BE2C (cell line): ENCODE measurements at regions not wholly inside any gene's neighbourhood (a gene's known extent, or its start where the extent isn't known, plus 50 kb on each side); places are given as distances from the start of the nearest gene placed in this dataset.

ENCODE experiments used
- DNase-seq: peaks from one replicate; pipeline ENCODE4 v3.0.0-alpha.2; 2020
- H3K27me3 ChIP-seq: fragments of 250-450 bp; sonication (Bioruptor Pico); 2 replicates; pipeline ENCODE4 v1.5.1; 2020; ENCODE audit warnings: mild to moderate bottlenecking
- H3K36me3 ChIP-seq: fragments of 250-450 bp; sonication (Bioruptor Pico); 2 replicates; pipeline ENCODE4 v1.5.1; 2020; ENCODE audit warnings: mild to moderate bottlenecking
- H3K4me1 ChIP-seq: fragments of 250-450 bp; sonication (Bioruptor Pico); 2 replicates; pipeline ENCODE4 v1.5.1; 2020
- H3K4me3 ChIP-seq: 2 replicates; pipeline ENCODE4 v1.5.1; 2011; ENCODE audit warnings: low read depth, low read length
- H3K9me3 ChIP-seq: fragments of 250-450 bp; sonication (Bioruptor Pico); 2 replicates; pipeline ENCODE4 v1.5.1; 2020
- TF ChIP-seq, protein P1 (sequence below): IDR thresholded peaks from 2 replicates; pipeline ENCODE4 v1.5.1; 2012; ENCODE audit warnings: mild to moderate bottlenecking, low read depth, low read length

DNA sequence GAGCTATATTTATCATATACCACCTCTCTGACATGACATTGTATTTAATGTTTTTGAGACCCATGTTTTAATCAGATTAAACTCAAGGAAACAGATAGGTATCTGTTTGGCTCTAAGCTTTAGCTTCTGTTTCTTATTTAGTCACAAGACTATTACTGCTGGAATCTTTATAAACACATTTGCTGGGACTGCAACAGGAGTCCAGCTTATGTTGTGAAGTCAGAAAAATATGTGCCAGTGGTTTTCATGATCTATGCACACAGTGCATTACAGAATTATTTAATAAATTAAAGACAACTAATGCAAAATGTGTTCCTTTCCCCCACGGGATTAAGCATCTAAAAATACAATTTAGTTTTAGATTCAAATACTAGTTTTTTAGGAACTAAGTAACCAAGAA, 338.9 kb downstream of the ZEB2 start:
- Histone ChIP-seq H3K36me3 (no peaks in the 10 kb centered on the region), H3K4me3 (no peak overlapping the region), H3K27me3 (no peaks in the 10 kb centered on the region), H3K9me3 (no peaks in the 10 kb centered on the region), H3K4me1 (no peaks in the 10 kb centered on the region)
- DNase-seq: no peak
- TF ChIP-seq, protein P1, sequence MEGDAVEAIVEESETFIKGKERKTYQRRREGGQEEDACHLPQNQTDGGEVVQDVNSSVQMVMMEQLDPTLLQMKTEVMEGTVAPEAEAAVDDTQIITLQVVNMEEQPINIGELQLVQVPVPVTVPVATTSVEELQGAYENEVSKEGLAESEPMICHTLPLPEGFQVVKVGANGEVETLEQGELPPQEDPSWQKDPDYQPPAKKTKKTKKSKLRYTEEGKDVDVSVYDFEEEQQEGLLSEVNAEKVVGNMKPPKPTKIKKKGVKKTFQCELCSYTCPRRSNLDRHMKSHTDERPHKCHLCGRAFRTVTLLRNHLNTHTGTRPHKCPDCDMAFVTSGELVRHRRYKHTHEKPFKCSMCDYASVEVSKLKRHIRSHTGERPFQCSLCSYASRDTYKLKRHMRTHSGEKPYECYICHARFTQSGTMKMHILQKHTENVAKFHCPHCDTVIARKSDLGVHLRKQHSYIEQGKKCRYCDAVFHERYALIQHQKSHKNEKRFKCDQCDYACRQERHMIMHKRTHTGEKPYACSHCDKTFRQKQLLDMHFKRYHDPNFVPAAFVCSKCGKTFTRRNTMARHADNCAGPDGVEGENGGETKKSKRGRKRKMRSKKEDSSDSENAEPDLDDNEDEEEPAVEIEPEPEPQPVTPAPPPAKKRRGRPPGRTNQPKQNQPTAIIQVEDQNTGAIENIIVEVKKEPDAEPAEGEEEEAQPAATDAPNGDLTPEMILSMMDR: no peak

DNA sequence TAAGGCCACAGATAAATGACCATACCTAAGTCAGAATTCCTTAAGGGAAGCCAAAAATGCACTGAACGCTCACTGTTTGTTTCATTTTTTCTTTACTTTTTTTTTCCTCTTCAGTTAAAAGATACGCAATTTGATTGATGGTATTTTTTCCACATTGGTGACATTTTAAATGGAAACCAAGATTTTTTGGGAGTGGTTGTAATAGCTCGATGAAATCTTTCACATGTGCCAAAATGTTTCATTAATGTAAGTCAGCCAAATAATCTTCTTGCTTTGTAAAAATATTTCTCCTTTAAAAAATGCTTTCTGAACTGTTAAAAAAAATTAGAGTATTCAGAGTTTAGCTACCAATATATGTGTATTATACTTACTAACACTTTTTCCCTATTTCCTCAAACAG, 339.8 kb downstream of the ZEB2 start:
- TF ChIP-seq, protein P1: no peak
- Histone ChIP-seq H3K9me3 (no peaks in the 10 kb centered on the region), H3K27me3 (no peaks in the 10 kb centered on the region), H3K36me3 (no peaks in the 10 kb centered on the region), H3K4me1 (no peaks in the 10 kb centered on the region), H3K4me3 (no peak overlapping the region)
- DNase-seq: no peak

DNA sequence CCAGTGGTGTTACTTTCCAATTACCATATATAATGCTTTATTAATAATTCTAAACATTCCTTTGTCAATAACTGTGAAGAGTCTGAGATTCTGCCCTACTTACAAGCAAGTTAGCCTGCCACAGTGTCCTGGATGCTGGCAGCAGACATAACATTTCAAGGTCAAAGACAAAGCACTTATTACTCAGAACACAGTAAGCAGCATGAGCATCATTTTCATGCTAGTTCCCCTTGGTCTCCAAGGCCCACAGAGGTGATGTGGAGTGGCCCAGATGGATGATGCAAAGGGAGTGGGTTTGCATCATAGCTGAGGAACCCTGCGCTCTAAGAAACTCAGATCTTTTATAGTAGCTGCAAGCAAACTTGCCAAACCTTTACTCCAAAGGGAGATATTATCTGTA, 349.7 kb downstream of the ZEB2 start:
- TF ChIP-seq, protein P1: no peak
- H3K27me3 ChIP-seq: no peaks in the 10 kb centered on the region
- H3K36me3 ChIP-seq: no peaks in the 10 kb centered on the region
- H3K4me3 ChIP-seq: no peak overlapping the region
- DNase-seq: no peak
- H3K4me1 ChIP-seq: no peaks in the 10 kb centered on the region
- no peaks in the 10 kb centered on the region for H3K9me3 ChIP-seq

DNA sequence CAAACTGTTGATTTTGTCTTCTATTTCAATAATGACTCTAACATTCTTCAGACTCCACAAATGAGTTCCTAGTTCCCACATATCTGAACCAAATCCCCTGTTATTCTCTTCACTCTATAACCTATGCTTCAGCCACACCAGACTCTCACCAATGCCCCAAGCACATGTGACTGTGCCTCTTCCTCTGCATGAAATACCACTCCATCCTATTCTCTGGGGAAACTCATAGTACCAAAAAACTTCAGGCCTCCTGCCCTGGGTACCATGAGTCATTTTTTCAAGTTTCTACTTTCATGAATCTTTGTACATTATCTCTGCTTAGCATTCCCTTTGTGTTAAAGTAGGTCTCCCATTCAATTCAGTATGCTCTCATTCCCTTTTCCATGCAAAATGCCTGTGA, 353.2 kb downstream of the ZEB2 start:
- Histone ChIP-seq H3K36me3 (no peaks in the 10 kb centered on the region), H3K9me3 (no peaks in the 10 kb centered on the region), H3K27me3 (no peaks in the 10 kb centered on the region), H3K4me3 (no peak overlapping the region), H3K4me1 (no peaks in the 10 kb centered on the region)
- TF ChIP-seq, protein P1: no peak
- DNase-seq: no peak

DNA sequence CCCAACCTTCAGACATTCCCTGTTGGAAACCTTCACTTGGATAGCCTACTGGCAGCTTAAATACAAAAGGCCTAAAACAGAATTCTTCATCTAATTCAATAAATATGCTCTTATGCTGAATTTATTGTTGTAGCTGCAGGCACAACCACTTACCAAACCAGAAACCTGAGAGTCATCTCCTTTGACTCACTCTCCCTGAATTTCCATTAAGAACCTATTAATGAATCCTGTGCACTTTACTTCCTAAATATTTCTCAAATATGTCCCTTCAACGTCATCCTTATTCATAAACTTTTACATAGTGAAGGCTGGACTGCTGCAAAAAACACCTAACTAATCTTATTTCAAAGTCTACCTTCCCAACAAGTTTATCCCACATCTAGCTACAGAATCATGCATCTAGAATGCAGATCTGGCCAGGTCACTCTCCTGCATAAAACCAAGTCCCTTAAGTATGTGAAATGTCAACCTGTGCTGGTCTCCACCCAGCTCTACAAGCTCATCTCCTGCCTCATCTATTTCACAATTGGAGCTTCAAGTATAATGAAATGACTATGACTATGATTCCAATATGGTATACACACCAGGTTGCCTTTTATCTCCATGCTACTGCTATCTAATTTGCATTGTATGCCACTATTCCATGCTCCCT, 354.2 kb downstream of the ZEB2 start:
- DNase-seq: no peak
- Histone ChIP-seq H3K9me3 (no peaks in the 10 kb centered on the region), H3K4me3 (no peak overlapping the region), H3K4me1 (no peaks in the 10 kb centered on the region), H3K27me3 (no peaks in the 10 kb centered on the region), H3K36me3 (no peaks in the 10 kb centered on the region)
- TF ChIP-seq, protein P1: no peak

DNA sequence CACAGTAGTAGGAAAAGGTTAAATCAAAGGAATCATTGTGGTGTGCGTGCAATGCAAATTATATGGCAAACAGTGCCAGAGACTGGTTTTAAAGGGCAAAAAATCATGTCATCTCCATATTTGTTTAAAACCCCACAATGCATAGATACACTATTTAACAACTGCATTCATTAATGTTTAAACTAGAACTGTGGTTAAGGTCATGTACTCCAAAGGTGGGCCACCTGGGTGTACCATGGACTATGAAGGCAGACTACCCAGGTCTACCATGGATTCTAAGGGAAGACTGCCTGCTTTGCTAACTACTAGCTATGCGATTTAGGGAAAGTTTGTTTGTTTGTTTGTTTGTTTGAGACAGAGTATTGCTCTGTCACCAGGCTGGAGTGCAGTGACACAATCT, 356.3 kb downstream of the ZEB2 start:
- Histone ChIP-seq H3K36me3 (no peaks in the 10 kb centered on the region), H3K4me3 (no peak overlapping the region), H3K9me3 (no peaks in the 10 kb centered on the region), H3K4me1 (no peaks in the 10 kb centered on the region), H3K27me3 (no peaks in the 10 kb centered on the region)
- no peak for DNase-seq
- TF ChIP-seq, protein P1: no peak
